ENCODE measurements at regions not wholly inside any gene's neighbourhood (a gene's known extent, or its start where the extent isn't known, plus 50 kb on each side); places are given as distances from the start of the nearest gene placed in this dataset.

DNA sequence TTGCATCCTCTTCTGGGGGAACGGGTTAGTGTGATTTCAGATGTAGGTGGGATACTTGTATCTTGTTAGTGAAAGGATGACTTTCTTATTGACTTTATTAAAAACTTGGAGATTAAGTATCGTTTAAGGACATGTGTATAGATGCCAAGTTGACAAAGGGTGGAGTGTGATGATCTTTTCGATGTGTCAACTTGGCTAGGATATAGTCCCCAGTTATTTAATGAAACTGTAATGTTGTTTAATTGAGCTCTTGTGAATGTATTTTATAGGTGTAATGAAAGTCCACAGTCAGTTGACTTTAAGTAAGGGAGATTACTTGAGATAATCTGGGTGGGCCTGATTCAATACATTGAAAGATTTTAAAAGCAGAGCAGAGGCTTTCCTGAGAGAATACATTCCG, 127.0 kb downstream of the AASDH start:
- H3K4me1 Mint-ChIP-seq, result peaks cover 6% of the 10 kb centered on the region

DNA sequence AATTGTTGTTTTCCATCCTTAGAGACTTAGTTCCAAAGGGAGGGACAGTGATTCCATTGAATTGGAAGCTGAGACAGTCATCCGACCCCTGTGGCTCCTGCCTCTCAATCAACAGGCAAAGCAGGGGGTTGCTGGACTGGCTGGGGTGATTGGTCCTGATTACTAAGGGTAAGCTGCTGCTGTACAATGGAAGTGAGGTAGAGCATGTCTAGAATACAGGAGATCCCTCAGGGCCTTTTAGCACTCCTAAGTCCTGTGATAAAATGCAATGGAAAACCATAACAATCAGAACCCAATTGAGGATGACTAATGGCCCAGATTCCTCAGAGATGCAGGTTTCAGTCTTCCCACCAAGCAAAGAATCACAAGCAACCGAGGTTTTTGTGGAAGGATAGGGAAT, 127.6 kb downstream of the AASDH start:
- no peak for TF ChIP-seq EZH2 (IDR thresholded peaks at IDR 0.05)
- no peak for TF ChIP-seq EZH2phosphoT487 (IDR thresholded peaks at IDR 0.05)
- TF ChIP-seq, protein P1, sequence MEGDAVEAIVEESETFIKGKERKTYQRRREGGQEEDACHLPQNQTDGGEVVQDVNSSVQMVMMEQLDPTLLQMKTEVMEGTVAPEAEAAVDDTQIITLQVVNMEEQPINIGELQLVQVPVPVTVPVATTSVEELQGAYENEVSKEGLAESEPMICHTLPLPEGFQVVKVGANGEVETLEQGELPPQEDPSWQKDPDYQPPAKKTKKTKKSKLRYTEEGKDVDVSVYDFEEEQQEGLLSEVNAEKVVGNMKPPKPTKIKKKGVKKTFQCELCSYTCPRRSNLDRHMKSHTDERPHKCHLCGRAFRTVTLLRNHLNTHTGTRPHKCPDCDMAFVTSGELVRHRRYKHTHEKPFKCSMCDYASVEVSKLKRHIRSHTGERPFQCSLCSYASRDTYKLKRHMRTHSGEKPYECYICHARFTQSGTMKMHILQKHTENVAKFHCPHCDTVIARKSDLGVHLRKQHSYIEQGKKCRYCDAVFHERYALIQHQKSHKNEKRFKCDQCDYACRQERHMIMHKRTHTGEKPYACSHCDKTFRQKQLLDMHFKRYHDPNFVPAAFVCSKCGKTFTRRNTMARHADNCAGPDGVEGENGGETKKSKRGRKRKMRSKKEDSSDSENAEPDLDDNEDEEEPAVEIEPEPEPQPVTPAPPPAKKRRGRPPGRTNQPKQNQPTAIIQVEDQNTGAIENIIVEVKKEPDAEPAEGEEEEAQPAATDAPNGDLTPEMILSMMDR (IDR thresholded peaks at IDR 0.05), result no peak
- Histone ChIP-seq H3K27me3 (no peaks in the 10 kb centered on the region), H3K4me3 (no peak overlapping the region), H3K4me1 (peaks cover 14% of the 10 kb centered on the region), H3K79me2 (ENCODE audit: low read depth) (no peaks in the 10 kb centered on the region), H3K4me2 (peak overlapping the region; percentile 42), H2AFZ (replicated peaks) (no peak overlapping the region), H3F3A (ENCODE audit: low read depth) (no peaks in the 10 kb centered on the region), H3K9ac (no peak overlapping the region), H3K9me3 (ENCODE audit: low read depth) (no peaks in the 10 kb centered on the region), H3K36me3 (no peaks in the 10 kb centered on the region), H4K20me1 (ENCODE audit: low read depth) (peaks cover 10% of the 10 kb centered on the region), H3K27ac (no peak overlapping the region)
- Mint-ChIP-seq H3K4me1 (peaks cover 6% of the 10 kb centered on the region), H3K36me3 (peaks cover 16% of the 10 kb centered on the region), H3K27me3 (ENCODE audit: insufficient read depth, low read depth) (no peaks in the 10 kb centered on the region), H3K4me3 (no peak overlapping the region), H3K9me3 (peaks cover 5% of the 10 kb centered on the region), H3K27ac (peak overlapping the region; percentile 58)
- DNase-seq (ENCODE audit: low spot score), result peak; percentile 36

More for the DNA sequence above, 127.0 kb downstream of the AASDH start:
- Histone ChIP-seq H3K27me3 (no peaks in the 10 kb centered on the region), H3K36me3 (no peaks in the 10 kb centered on the region), H3K9ac (no peak overlapping the region), H3K27ac (no peak overlapping the region), H3K79me2 (ENCODE audit: low read depth) (no peaks in the 10 kb centered on the region), H3K9me3 (ENCODE audit: low read depth) (no peaks in the 10 kb centered on the region), H4K20me1 (ENCODE audit: low read depth) (peaks cover 10% of the 10 kb centered on the region), H3K4me2 (no peak overlapping the region), H3K4me3 (no peak overlapping the region), H2AFZ (replicated peaks) (no peak overlapping the region), H3F3A (ENCODE audit: low read depth) (no peaks in the 10 kb centered on the region), H3K4me1 (peaks cover 14% of the 10 kb centered on the region)
- H3K4me3 Mint-ChIP-seq, result no peak overlapping the region
- H3K27ac Mint-ChIP-seq, result no peak overlapping the region
- TF ChIP-seq EZH2phosphoT487 (IDR thresholded peaks at IDR 0.05), result no peak
- TF ChIP-seq, protein P1 (IDR thresholded peaks at IDR 0.05), result no peak
- TF ChIP-seq EZH2 (IDR thresholded peaks at IDR 0.05), result no peak
- H3K9me3 Mint-ChIP-seq, result peaks cover 5% of the 10 kb centered on the region
- H3K36me3 Mint-ChIP-seq, result peaks cover 16% of the 10 kb centered on the region
- no peak for DNase-seq (ENCODE audit: low spot score)
- H3K27me3 Mint-ChIP-seq (ENCODE audit: insufficient read depth, low read depth), result no peaks in the 10 kb centered on the region

DNA sequence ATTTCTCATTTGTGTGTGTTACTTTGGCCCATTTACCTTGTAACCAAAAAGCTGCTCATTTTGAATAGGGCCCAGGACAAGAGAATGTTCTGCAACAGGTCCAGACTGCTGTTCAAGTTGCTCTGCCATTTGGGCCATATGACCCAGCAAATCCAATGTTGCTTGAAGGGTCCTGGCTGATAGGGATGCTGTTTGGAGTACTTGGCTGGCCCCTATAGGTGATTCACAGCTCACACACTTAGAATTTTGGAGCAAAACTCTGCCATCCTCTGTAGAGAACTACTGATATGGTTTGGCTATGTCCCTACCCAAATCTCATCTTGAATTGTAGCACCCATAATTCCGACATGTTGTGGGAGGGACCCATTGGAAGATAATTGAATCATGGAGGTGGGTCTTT, 131.5 kb downstream of the AASDH start:
- H2AFZ ChIP-seq (replicated peaks), result no peak overlapping the region
- H3K27ac ChIP-seq, result no peak overlapping the region
- no peak overlapping the region for H3K4me3 ChIP-seq
- H3K9me3 ChIP-seq (ENCODE audit: low read depth), result no peaks in the 10 kb centered on the region
- no peaks in the 10 kb centered on the region for H3K27me3 ChIP-seq
- no peak overlapping the region for H3K27ac Mint-ChIP-seq
- H3K4me3 Mint-ChIP-seq, result no peak overlapping the region
- peaks cover 26% of the 10 kb centered on the region for H3K4me1 ChIP-seq
- H3K27me3 Mint-ChIP-seq (ENCODE audit: insufficient read depth, low read depth), result no peaks in the 10 kb centered on the region
- H3F3A ChIP-seq (ENCODE audit: low read depth), result no peaks in the 10 kb centered on the region
- peaks cover 5% of the 10 kb centered on the region for H3K9me3 Mint-ChIP-seq
- TF ChIP-seq, protein P1 (IDR thresholded peaks at IDR 0.05), result no peak
- TF ChIP-seq EZH2 (IDR thresholded peaks at IDR 0.05) (no peak), EZH2phosphoT487 (IDR thresholded peaks at IDR 0.05) (no peak)
- no peak overlapping the region for H3K9ac ChIP-seq
- H3K36me3 Mint-ChIP-seq, result peaks cover 13% of the 10 kb centered on the region
- peaks cover 13% of the 10 kb centered on the region for H3K4me1 Mint-ChIP-seq
- no peaks in the 10 kb centered on the region for H3K79me2 ChIP-seq (ENCODE audit: low read depth)
- no peak overlapping the region for H3K4me2 ChIP-seq
- DNase-seq (ENCODE audit: low spot score), result no peak
- peaks cover 10% of the 10 kb centered on the region for H4K20me1 ChIP-seq (ENCODE audit: low read depth)
- H3K36me3 ChIP-seq, result no peaks in the 10 kb centered on the region
